PC-3 (cell line): ENCODE measurements at regions not wholly inside any gene's neighbourhood (a gene's known extent, or its start where the extent isn't known, plus 50 kb on each side); places are given as distances from the start of the nearest gene placed in this dataset.

Source experiments
- ATAC-seq: fragments of 200-7000 bp; cut with Tn5 transposase; 2 replicates; pipeline ENCODE4 v1.9.1; 2020; ENCODE audit warnings: mild to moderate bottlenecking, moderate library complexity
- BruUV-seq: library from RNA; stranded (reverse); fragments of 400-500 nt; replicated peaks from 2 replicates; lab custom pipeline; 2021; lab: Mats Ljungman, UMichigan
- CTCF ChIA-PET: fragments of 300-600 bp; sonication (Branson Sonifier 250); formaldehyde crosslinking; loops from one replicate; lab custom pipeline; 2022; ENCODE audit warnings: antibody characterized with exemption; lab: Charles Lee
- POLR2A ChIA-PET: fragments of 300-600 bp; sonication (Branson Sonifier 250); formaldehyde crosslinking; loops from one replicate; lab custom pipeline; 2022; ENCODE audit warnings: antibody characterized with exemption; ENCODE audit not compliant: unreplicated experiment; lab: Charles Lee
- DNase-seq: peaks from one replicate; pipeline ENCODE4 v3.0.0-alpha.2; 2015
- H2AFZ ChIP-seq: fragments of 300-600 bp; sonication (generic); 2 replicates; pipeline ENCODE4 v1.6.0; 2016; ENCODE audit warnings: antibody characterized with exemption, low read length
- H3F3A ChIP-seq: fragments of 300-600 bp; sonication (generic); one replicate; pipeline ENCODE4 v1.6.0; 2017; ENCODE audit warnings: antibody characterized with exemption, low read length, control low read depth, mild to moderate bottlenecking; ENCODE audit not compliant: unreplicated experiment
- H3K27ac ChIP-seq: fragments of 300-600 bp; sonication (generic); 2 replicates; pipeline ENCODE4 v1.5.1; 2016; ENCODE audit warnings: mild to moderate bottlenecking, low read length
- H3K27me3 ChIP-seq: fragments of 300-600 bp; sonication (generic); 2 replicates; pipeline ENCODE4 v1.6.1; 2016; ENCODE audit warnings: low read length, mixed read lengths
- H3K36me3 ChIP-seq: fragments of 300-600 bp; sonication (generic); 2 replicates; pipeline ENCODE4 v1.6.1; 2016; ENCODE audit warnings: low read depth, mixed run types, low read length, mixed read lengths
- H3K4me1 ChIP-seq: fragments of 300-600 bp; sonication (generic); 2 replicates; pipeline ENCODE4 v1.5.1; 2016; ENCODE audit warnings: low read length; ENCODE audit not compliant: insufficient read depth
- H3K4me2 ChIP-seq: fragments of 300-600 bp; sonication (generic); 2 replicates; pipeline ENCODE4 v1.6.0; 2016; ENCODE audit warnings: low read length
- H3K4me3 ChIP-seq: fragments of 300-600 bp; sonication (generic); 2 replicates; pipeline ENCODE4 v1.5.1; 2016; ENCODE audit warnings: mild to moderate bottlenecking, low read length, mixed read lengths
- H3K79me2 ChIP-seq: fragments of 300-600 bp; sonication (generic); 2 replicates; pipeline ENCODE4 v1.6.1; 2017; ENCODE audit warnings: low read length, mixed read lengths
- H3K9ac ChIP-seq: fragments of 300-600 bp; sonication (generic); 2 replicates; pipeline ENCODE4 v1.6.0; 2016; ENCODE audit warnings: mild to moderate bottlenecking, low read length
- H3K9me2 ChIP-seq: fragments of 300-600 bp; sonication (generic); replicated peaks from 2 replicates; pipeline ENCODE4 v1.6.1; 2016; ENCODE audit warnings: mixed run types, low read length, mixed read lengths
- H3K9me3 ChIP-seq: fragments of 300-600 bp; sonication (generic); 2 replicates; pipeline ENCODE4 v1.6.1; 2016; ENCODE audit warnings: low read length, mixed read lengths
- H4K20me1 ChIP-seq: fragments of 300-600 bp; sonication (generic); 2 replicates; pipeline ENCODE4 v1.6.1; 2016; ENCODE audit warnings: low read length, mixed read lengths
- CTCF ChIP-seq: fragments of 300-600 bp; sonication (generic); conservative IDR thresholded peaks from 2 replicates; pipeline ENCODE4 v1.5.1; 2017; ENCODE audit warnings: antibody characterized with exemption, low read depth, mild to moderate bottlenecking, low read length
- EZH2 ChIP-seq: fragments of 300-600 bp; sonication (generic); IDR thresholded peaks from one replicate; pipeline ENCODE4 v1.6.1; 2017; ENCODE audit warnings: antibody characterized with exemption, mild to moderate bottlenecking, low read length; ENCODE audit not compliant: unreplicated experiment
- EZH2phosphoT487 ChIP-seq: fragments of 300-600 bp; sonication (generic); IDR thresholded peaks from 2 replicates; pipeline ENCODE4 v1.6.1; 2018; ENCODE audit warnings: mild to moderate bottlenecking, antibody characterized with exemption, low read length, borderline replicate concordance
- intact Hi-C: fragments of 100-400 bp; cut with micrococcal nuclease; formaldehyde crosslinking; loops from 2 replicates; pipeline ENCODE4 v1.9.0; 2023

- ATAC-seq (no peak), DNase-seq (no peak)
- Histone ChIP-seq H3K9me2 (no peaks in the 10 kb centered on the region), H3K9me3 (no peaks in the 10 kb centered on the region), H3K4me2 (no peak overlapping the region), H3K36me3 (no peaks in the 10 kb centered on the region), H3K4me3 (no peak overlapping the region), H3K27ac (no peak overlapping the region), H3K79me2 (no peaks in the 10 kb centered on the region), H2AFZ (no peak overlapping the region), H3K9ac (no peak overlapping the region), H4K20me1 (no peaks in the 10 kb centered on the region), H3K4me1 (no peaks in the 10 kb centered on the region), H3F3A (no peaks in the 10 kb centered on the region), H3K27me3 (no peaks in the 10 kb centered on the region)
- intact Hi-C loops, result no loop called here
- TF ChIP-seq CTCF (no peak), EZH2phosphoT487 (no peak), EZH2 (no peak)
- no TSS peak for BruUV-seq
- ChIA-PET CTCF (no interaction called here), POLR2A (no interaction called here)
These were observed 156.1 kb downstream of the DLL1 start for GRCh38 chr6:170134471-170135440.

- POLR2A ChIA-PET, result no interaction called here
- no peaks in the 10 kb centered on the region for H3K9me3 ChIP-seq
- no peaks in the 10 kb centered on the region for H3K9me2 ChIP-seq
- no TSS peak for BruUV-seq
- DNase-seq (no peak), ATAC-seq (no peak)
- H4K20me1 ChIP-seq, result no peaks in the 10 kb centered on the region
- H3F3A ChIP-seq, result no peaks in the 10 kb centered on the region
- no peaks in the 10 kb centered on the region for H3K4me1 ChIP-seq
- no peak overlapping the region for H3K9ac ChIP-seq
- no peak overlapping the region for H3K4me3 ChIP-seq
- H3K4me2 ChIP-seq, result no peak overlapping the region
- TF ChIP-seq EZH2, result no peak
- TF ChIP-seq EZH2phosphoT487, result no peak
- no peaks in the 10 kb centered on the region for H3K79me2 ChIP-seq
- H3K27ac ChIP-seq, result no peak overlapping the region
- no peak overlapping the region for H2AFZ ChIP-seq
- no peaks in the 10 kb centered on the region for H3K27me3 ChIP-seq
- intact Hi-C loops, result no loop called here
- H3K36me3 ChIP-seq, result no peaks in the 10 kb centered on the region
- CTCF ChIA-PET, result no interaction called here
These were observed 156.8 kb downstream of the DLL1 start for GRCh38 chr6:170134031-170134470.

- H3K79me2 ChIP-seq, result no peaks in the 10 kb centered on the region
- no peak overlapping the region for H3K4me2 ChIP-seq
- ATAC-seq (no peak), DNase-seq (no peak)
- CTCF ChIA-PET, result no interaction called here
- POLR2A ChIA-PET, result no interaction called here
- intact Hi-C loops, result no loop called here
- H3K36me3 ChIP-seq, result no peaks in the 10 kb centered on the region
- no peaks in the 10 kb centered on the region for H3F3A ChIP-seq
- no peak overlapping the region for H2AFZ ChIP-seq
- H3K27me3 ChIP-seq, result no peaks in the 10 kb centered on the region
- H3K27ac ChIP-seq, result no peak overlapping the region
- no peaks in the 10 kb centered on the region for H3K4me1 ChIP-seq
- TF ChIP-seq CTCF (no peak), EZH2phosphoT487 (no peak), EZH2 (no peak)
- H3K9me2 ChIP-seq, result no peaks in the 10 kb centered on the region
- H3K9ac ChIP-seq, result no peak overlapping the region
- no peaks in the 10 kb centered on the region for H4K20me1 ChIP-seq
- no TSS peak for BruUV-seq
- no peaks in the 10 kb centered on the region for H3K9me3 ChIP-seq
- H3K4me3 ChIP-seq, result no peak overlapping the region
These were observed 158.3 kb downstream of the DLL1 start for GRCh38 chr6:170132561-170132991.
